ENCODE measurements at regions not wholly inside any gene's neighbourhood (a gene's known extent, or its start where the extent isn't known, plus 50 kb on each side); places are given as distances from the start of the nearest gene placed in this dataset.

- H3K4me3 ChIP-seq (ENCODE audit: low read depth, low read length), result no peak overlapping the region
- H3K9me3 ChIP-seq, result peaks cover 8% of the 10 kb centered on the region
- peak overlapping the region; percentile 53 for H3K27ac Mint-ChIP-seq (ENCODE audit: unreplicated experiment)
- no peak overlapping the region for H3K4me3 Mint-ChIP-seq (ENCODE audit: unreplicated experiment)
- no peaks in the 10 kb centered on the region for H3K27me3 ChIP-seq (replicated peaks; ENCODE audit: control insufficient read depth, insufficient read depth, low read length)
- ChIA-PET POLR2A (no interaction called here), CTCF (interaction anchor here (0.5 to 4.4 kb wide), 7 partner anchors 12 to 365 kb away, joined by 3 to 32 read pairs (median 4); no protein-coding TSS in a partner anchor)
- H3K36me3 Mint-ChIP-seq (ENCODE audit: insufficient read depth, unreplicated experiment), result peaks cover 11% of the 10 kb centered on the region
- no TSS peak for BruUV-seq (replicated peaks)
- no peaks in the 10 kb centered on the region for H3K27me3 Mint-ChIP-seq (ENCODE audit: insufficient read depth, unreplicated experiment)
- peaks cover 25% of the 10 kb centered on the region for H3K4me1 Mint-ChIP-seq (ENCODE audit: low read depth, unreplicated experiment)
- no peaks in the 10 kb centered on the region for H3K36me3 ChIP-seq (ENCODE audit: control insufficient read depth, insufficient read depth, low read length)
- peak; percentile 83 to 84 for DNase-seq
- peak; percentile 71 to 78 for TF ChIP-seq CTCF (IDR thresholded peaks at IDR 0.05; ENCODE audit: insufficient read depth in 1 of 2, low read depth in 1 of 2, low read length in 1 of 2, severe bottlenecking in 1 of 2, unreplicated experiment in 1 of 2)
- peaks cover 25% of the 10 kb centered on the region for H3K4me1 ChIP-seq
- intact Hi-C loops (cut with micrococcal nuclease; ENCODE audit: unreplicated experiment), result loop anchor here (1.0 to 5.0 kb wide), 9 partner anchors 68 to 647 kb away; no protein-coding TSS in a partner anchor
- peaks cover 35% of the 10 kb centered on the region for H3K9me3 Mint-ChIP-seq (ENCODE audit: unreplicated experiment)
Measured at GRCh38 chr10:52951824-52952223, 179.2 kb upstream of the MBL2 start.

GRCh38 chr10:52950578-52950977 lies 178.0 kb upstream of the MBL2 start:
- Mint-ChIP-seq H3K27me3 (ENCODE audit: insufficient read depth, unreplicated experiment) (no peaks in the 10 kb centered on the region), H3K27ac (ENCODE audit: unreplicated experiment) (no peak overlapping the region), H3K36me3 (ENCODE audit: insufficient read depth, unreplicated experiment) (peaks cover 11% of the 10 kb centered on the region), H3K9me3 (ENCODE audit: unreplicated experiment) (peaks cover 47% of the 10 kb centered on the region), H3K4me1 (ENCODE audit: low read depth, unreplicated experiment) (peaks cover 27% of the 10 kb centered on the region), H3K4me3 (ENCODE audit: unreplicated experiment) (no peak overlapping the region)
- CTCF ChIA-PET, result interaction anchor here (0.7 to 4.4 kb wide), 4 partner anchors 66 to 133 kb away, joined by 3 to 32 read pairs (median 10); no protein-coding TSS in a partner anchor
- Histone ChIP-seq H3K27me3 (replicated peaks; ENCODE audit: control insufficient read depth, insufficient read depth, low read length) (no peaks in the 10 kb centered on the region), H3K4me3 (ENCODE audit: low read depth, low read length) (no peak overlapping the region), H3K4me1 (peaks cover 13% of the 10 kb centered on the region), H3K9me3 (peaks cover 8% of the 10 kb centered on the region), H3K36me3 (ENCODE audit: control insufficient read depth, insufficient read depth, low read length) (no peaks in the 10 kb centered on the region)
- DNase-seq, result no peak
- BruUV-seq (replicated peaks), result no TSS peak
- POLR2A ChIA-PET, result no interaction called here
- intact Hi-C loops (cut with micrococcal nuclease; ENCODE audit: unreplicated experiment), result loop anchor here (1.0 to 5.0 kb wide), 9 partner anchors 82 to 858 kb away; no protein-coding TSS in a partner anchor
- TF ChIP-seq CTCF (IDR thresholded peaks at IDR 0.05; ENCODE audit: insufficient read depth in 1 of 2, low read depth in 1 of 2, low read length in 1 of 2, severe bottlenecking in 1 of 2, unreplicated experiment in 1 of 2), result peak in 1 of 2 experiments; percentile 11

GRCh38 chr10:52949899-52950298 lies 177.3 kb upstream of the MBL2 start:
- no TSS peak for BruUV-seq (replicated peaks)
- H3K4me1 Mint-ChIP-seq (ENCODE audit: low read depth, unreplicated experiment), result peaks cover 30% of the 10 kb centered on the region
- Histone ChIP-seq H3K4me3 (ENCODE audit: low read depth, low read length) (no peak overlapping the region), H3K9me3 (peaks cover 8% of the 10 kb centered on the region), H3K4me1 (peaks cover 7% of the 10 kb centered on the region; the same call in 1 of the 2 replicates), H3K27me3 (replicated peaks; ENCODE audit: control insufficient read depth, insufficient read depth, low read length) (no peaks in the 10 kb centered on the region), H3K36me3 (ENCODE audit: control insufficient read depth, insufficient read depth, low read length) (no peaks in the 10 kb centered on the region)
- DNase-seq, result peak in 1 of 2 experiments; percentile 44
- peaks cover 51% of the 10 kb centered on the region for H3K9me3 Mint-ChIP-seq (ENCODE audit: unreplicated experiment)
- peaks cover 11% of the 10 kb centered on the region for H3K36me3 Mint-ChIP-seq (ENCODE audit: insufficient read depth, unreplicated experiment)
- no peaks in the 10 kb centered on the region for H3K27me3 Mint-ChIP-seq (ENCODE audit: insufficient read depth, unreplicated experiment)
- ChIA-PET CTCF (interaction anchor here (0.7 to 4.4 kb wide), 3 partner anchors 66 to 132 kb away, joined by 3 to 32 read pairs (median 9); no protein-coding TSS in a partner anchor), POLR2A (no interaction called here)
- intact Hi-C loops (cut with micrococcal nuclease; ENCODE audit: unreplicated experiment), result loop anchor here (1.0 to 5.0 kb wide), 9 partner anchors 82 to 858 kb away; no protein-coding TSS in a partner anchor
- H3K4me3 Mint-ChIP-seq (ENCODE audit: unreplicated experiment), result no peak overlapping the region
- peak; percentile 49 to 52 for TF ChIP-seq CTCF (IDR thresholded peaks at IDR 0.05; ENCODE audit: insufficient read depth in 1 of 2, low read depth in 1 of 2, low read length in 1 of 2, severe bottlenecking in 1 of 2, unreplicated experiment in 1 of 2)
- peak overlapping the region; percentile 30 for H3K27ac Mint-ChIP-seq (ENCODE audit: unreplicated experiment)
